ENCODE measurements at regions not wholly inside any gene's neighbourhood (a gene's known extent, or its start where the extent isn't known, plus 50 kb on each side); places are given as distances from the start of the nearest gene placed in this dataset.

DNA sequence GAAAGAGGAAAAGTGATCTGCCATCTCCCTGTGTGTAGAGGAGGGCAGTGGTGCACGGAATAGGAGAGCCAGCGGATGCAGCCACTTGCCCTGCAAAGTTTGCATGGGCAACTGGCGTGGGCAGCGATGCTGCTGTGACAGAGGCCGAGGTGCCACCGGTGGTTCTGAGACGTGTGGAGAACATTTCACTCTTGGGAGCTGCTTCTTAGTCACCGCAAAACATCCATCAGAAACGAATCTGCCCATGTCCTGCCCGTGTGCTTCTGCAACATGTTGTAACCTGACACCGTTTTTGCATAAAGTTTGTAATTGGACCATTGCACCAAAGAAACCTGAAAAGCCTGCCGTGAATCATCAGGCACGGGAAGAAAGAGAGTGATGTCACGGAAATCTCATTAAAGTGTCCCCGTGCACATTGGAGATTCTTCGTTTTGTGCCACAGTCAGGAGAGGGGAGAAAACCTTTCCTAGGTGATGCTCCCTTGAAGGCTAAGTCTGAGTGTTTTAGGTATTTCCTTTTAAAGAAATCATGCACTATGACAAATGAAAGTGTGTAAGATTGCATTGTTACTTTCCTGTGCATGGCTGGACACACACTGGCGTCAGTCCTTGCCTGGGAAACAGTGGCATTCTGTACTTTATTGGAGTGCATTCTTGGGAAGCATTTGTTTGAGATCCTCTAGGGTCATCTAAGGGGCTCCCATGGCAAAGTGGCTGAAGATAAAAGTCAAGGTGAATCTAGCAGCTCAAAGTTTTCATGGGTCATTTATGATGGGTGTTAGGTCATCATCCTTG lies 302.6 kb downstream of the KLF6 start:
- TF ChIP-seq EZH2 (IDR thresholded peaks at IDR 0.05; ENCODE audit: borderline replicate concordance, low read length) = no peak
- TF ChIP-seq, protein P1, sequence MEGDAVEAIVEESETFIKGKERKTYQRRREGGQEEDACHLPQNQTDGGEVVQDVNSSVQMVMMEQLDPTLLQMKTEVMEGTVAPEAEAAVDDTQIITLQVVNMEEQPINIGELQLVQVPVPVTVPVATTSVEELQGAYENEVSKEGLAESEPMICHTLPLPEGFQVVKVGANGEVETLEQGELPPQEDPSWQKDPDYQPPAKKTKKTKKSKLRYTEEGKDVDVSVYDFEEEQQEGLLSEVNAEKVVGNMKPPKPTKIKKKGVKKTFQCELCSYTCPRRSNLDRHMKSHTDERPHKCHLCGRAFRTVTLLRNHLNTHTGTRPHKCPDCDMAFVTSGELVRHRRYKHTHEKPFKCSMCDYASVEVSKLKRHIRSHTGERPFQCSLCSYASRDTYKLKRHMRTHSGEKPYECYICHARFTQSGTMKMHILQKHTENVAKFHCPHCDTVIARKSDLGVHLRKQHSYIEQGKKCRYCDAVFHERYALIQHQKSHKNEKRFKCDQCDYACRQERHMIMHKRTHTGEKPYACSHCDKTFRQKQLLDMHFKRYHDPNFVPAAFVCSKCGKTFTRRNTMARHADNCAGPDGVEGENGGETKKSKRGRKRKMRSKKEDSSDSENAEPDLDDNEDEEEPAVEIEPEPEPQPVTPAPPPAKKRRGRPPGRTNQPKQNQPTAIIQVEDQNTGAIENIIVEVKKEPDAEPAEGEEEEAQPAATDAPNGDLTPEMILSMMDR (IDR thresholded peaks at IDR 0.05; ENCODE audit: low read length) = no peak
- Histone ChIP-seq H3K4me1 (ENCODE audit: insufficient read depth, low read length, severe bottlenecking) (no peaks in the 10 kb centered on the region), H3F3A (ENCODE audit: insufficient read depth, low read length) (no peaks in the 10 kb centered on the region), H3K4me3 (ENCODE audit: low read depth, low read length, poor library complexity, severe bottlenecking) (no peak overlapping the region), H3K4me2 (ENCODE audit: low read length) (no peak overlapping the region), H4K20me1 (ENCODE audit: insufficient read depth, low read length) (no peaks in the 10 kb centered on the region), H3K9ac (ENCODE audit: low read length) (no peak overlapping the region), H3K27ac (ENCODE audit: low read depth, low read length, poor library complexity, severe bottlenecking) (no peak overlapping the region), H3K27me3 (ENCODE audit: insufficient read depth, low read length) (no peaks in the 10 kb centered on the region), H3K36me3 (ENCODE audit: insufficient read depth, low read length) (no peaks in the 10 kb centered on the region), H3K9me3 (ENCODE audit: low read length) (no peaks in the 10 kb centered on the region), H3K79me2 (ENCODE audit: insufficient read depth, low read length) (no peaks in the 10 kb centered on the region), H3K9me2 (ENCODE audit: low read depth, low read length) (no peaks in the 10 kb centered on the region), H2AFZ (ENCODE audit: low read length) (no peak overlapping the region)

DNA sequence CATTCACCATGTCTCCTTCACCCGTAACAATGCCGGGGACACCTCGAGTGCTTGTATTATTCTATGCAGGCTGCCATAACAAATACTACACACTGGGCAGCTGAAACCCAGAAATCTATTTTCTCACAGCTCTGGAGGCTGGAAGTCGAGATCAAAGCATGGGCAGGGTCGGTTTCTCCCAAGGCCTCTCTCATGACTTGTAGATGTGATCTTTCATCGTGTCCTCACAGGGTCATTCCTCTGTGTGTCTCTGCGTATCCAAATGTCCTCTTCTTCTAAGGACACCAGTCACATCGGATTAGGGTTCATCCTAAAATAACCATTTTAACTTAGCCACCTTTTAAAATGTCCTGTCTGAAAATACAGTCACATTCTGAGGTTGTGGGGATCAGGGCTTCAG lies 303.5 kb downstream of the KLF6 start:
- Histone ChIP-seq H3K4me2 (ENCODE audit: low read length) (no peak overlapping the region), H3K9me2 (ENCODE audit: low read depth, low read length) (no peaks in the 10 kb centered on the region)

DNA sequence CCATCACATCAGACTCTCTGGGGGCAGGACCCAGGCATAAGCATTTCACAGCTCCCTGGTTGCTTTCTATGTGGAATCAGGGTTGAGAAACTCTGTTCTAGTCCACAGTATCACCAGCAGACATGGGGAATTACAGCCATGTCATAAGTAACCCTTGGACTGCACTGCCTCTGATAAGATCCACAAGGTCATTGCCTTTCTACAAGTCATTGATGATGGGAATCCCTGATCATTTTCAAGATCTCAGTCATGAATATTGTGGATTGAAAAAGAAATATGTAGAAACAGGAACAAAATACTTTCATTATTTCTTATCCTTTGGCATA lies 304.1 kb downstream of the KLF6 start:
- no peaks in the 10 kb centered on the region for H3K9me2 ChIP-seq (ENCODE audit: low read depth, low read length)
- H3K79me2 ChIP-seq (ENCODE audit: insufficient read depth, low read length) = no peaks in the 10 kb centered on the region
- H3F3A ChIP-seq (ENCODE audit: insufficient read depth, low read length) = no peaks in the 10 kb centered on the region
- no peak overlapping the region for H2AFZ ChIP-seq (ENCODE audit: low read length)
- no peaks in the 10 kb centered on the region for H4K20me1 ChIP-seq (ENCODE audit: insufficient read depth, low read length)
- no peak overlapping the region for H3K27ac ChIP-seq (ENCODE audit: low read depth, low read length, poor library complexity, severe bottlenecking)
- no peak overlapping the region for H3K4me3 ChIP-seq (ENCODE audit: low read depth, low read length, poor library complexity, severe bottlenecking)
- no peak overlapping the region for H3K4me2 ChIP-seq (ENCODE audit: low read length)
- no peak for TF ChIP-seq EZH2 (IDR thresholded peaks at IDR 0.05; ENCODE audit: borderline replicate concordance, low read length)
- TF ChIP-seq, protein P1 (IDR thresholded peaks at IDR 0.05; ENCODE audit: low read length) = no peak
- no peak overlapping the region for H3K9ac ChIP-seq (ENCODE audit: low read length)
- no peaks in the 10 kb centered on the region for H3K27me3 ChIP-seq (ENCODE audit: insufficient read depth, low read length)
- no peaks in the 10 kb centered on the region for H3K9me3 ChIP-seq (ENCODE audit: low read length)
- H3K36me3 ChIP-seq (ENCODE audit: insufficient read depth, low read length) = no peaks in the 10 kb centered on the region
- no peaks in the 10 kb centered on the region for H3K4me1 ChIP-seq (ENCODE audit: insufficient read depth, low read length, severe bottlenecking)

More for the DNA sequence above, 303.5 kb downstream of the KLF6 start:
- no peak overlapping the region for H3K27ac ChIP-seq (ENCODE audit: low read depth, low read length, poor library complexity, severe bottlenecking)
- no peaks in the 10 kb centered on the region for H3K9me3 ChIP-seq (ENCODE audit: low read length)
- no peak overlapping the region for H3K4me3 ChIP-seq (ENCODE audit: low read depth, low read length, poor library complexity, severe bottlenecking)
- TF ChIP-seq, protein P1 (IDR thresholded peaks at IDR 0.05; ENCODE audit: low read length) = no peak
- no peak for TF ChIP-seq EZH2 (IDR thresholded peaks at IDR 0.05; ENCODE audit: borderline replicate concordance, low read length)
- no peaks in the 10 kb centered on the region for H3K4me1 ChIP-seq (ENCODE audit: insufficient read depth, low read length, severe bottlenecking)
- H3K79me2 ChIP-seq (ENCODE audit: insufficient read depth, low read length) = no peaks in the 10 kb centered on the region
- no peaks in the 10 kb centered on the region for H3K36me3 ChIP-seq (ENCODE audit: insufficient read depth, low read length)
- no peak overlapping the region for H2AFZ ChIP-seq (ENCODE audit: low read length)
- no peaks in the 10 kb centered on the region for H3K27me3 ChIP-seq (ENCODE audit: insufficient read depth, low read length)
- H4K20me1 ChIP-seq (ENCODE audit: insufficient read depth, low read length) = no peaks in the 10 kb centered on the region
- H3K9ac ChIP-seq (ENCODE audit: low read length) = no peak overlapping the region
- H3F3A ChIP-seq (ENCODE audit: insufficient read depth, low read length) = no peaks in the 10 kb centered on the region
